Iris pigment epithelial cell (primary cell): ENCODE measurements at regions not wholly inside any gene's neighbourhood (a gene's known extent, or its start where the extent isn't known, plus 50 kb on each side); places are given as distances from the start of the nearest gene placed in this dataset.
"Not testable (repeated sequence)": the region's sequence is repeated elsewhere in the genome, so short reads cannot be mapped to it uniquely, and the experiment has no call there.

Source experiments
- DNase-seq: peaks from one replicate; pipeline ENCODE4 v3.0.0-alpha.2; 2011; ENCODE audit warnings: low read depth

DNA sequence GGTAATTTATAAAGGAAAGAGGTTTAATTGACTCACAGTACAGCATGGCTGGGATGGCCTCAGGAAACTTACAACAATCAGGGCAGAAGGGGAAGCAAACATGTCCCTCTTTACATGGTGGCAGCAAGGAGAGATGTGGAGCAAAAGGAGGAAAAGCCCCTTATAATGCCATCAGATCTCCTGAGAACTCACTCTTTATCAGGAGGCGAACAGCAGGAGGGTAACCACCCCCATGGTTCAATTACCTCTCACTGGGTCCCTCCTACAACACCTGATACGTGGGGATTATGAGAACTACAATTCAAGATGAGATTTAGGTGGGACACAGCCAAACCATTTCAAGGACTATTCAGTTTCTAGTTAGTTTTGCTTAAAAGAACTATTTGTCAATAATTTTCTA lies 453.3 kb downstream of the C12orf50 start:
- DNase-seq: no peak

DNA sequence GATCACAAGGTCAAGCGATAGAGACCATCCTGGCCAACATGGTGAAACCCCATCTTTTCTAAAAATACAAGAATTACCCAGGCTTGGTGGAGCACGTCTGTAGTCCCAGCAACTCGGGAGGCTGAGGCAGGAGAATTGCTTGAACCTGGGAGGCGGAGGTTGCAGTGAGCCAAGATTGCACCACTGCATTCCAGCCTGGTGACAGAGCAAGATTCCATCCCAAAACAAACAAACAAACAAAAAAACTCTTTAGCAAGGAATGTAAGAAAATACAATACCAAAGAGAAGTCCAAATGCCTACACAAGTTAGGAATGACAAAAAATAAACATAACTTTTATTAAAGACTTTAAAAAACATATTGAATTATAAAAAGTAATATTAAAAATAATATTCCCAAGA lies 462.3 kb downstream of the C12orf50 start:
- DNase-seq: not testable (repeated sequence)

DNA sequence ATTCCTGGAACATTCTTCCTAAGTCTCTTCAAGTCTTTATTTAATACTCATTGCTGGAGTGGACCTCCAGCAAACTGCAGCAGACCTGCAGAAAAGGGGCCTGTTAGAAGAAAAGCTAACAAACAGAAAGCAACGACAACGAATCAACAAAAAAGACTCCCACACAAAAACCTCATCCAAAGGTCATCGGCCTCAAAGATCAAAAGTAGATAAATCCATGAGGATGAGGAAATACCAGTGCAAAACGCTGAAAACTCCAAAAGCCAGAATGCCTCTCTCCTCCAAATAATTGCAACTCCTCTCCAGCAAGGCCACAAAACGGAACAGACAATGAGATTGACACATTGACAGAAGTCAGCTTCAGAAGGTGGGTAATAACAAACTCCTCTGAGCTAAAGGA lies 472.2 kb downstream of the C12orf50 start:
- no peak for DNase-seq

DNA sequence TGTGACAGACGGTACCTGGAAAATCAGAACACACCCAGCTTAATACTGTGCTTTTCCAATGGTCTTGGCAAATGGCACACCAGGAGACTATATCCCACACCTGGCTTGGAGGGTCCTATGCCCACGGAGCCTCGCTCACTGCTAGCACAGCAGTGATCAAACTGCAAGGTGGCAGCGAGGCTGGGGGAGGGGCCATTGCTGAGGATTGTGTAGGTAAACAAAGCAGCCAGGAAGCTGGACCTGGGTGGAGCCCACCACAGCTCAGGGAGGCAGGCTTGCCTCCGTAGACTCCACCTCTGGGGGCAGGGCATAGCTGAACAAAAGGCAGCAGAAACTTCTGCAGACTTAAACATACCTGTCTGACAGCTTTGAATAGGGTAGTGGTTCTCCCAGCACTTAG lies 498.0 kb downstream of the C12orf50 start:
- DNase-seq: not testable (repeated sequence)

DNA sequence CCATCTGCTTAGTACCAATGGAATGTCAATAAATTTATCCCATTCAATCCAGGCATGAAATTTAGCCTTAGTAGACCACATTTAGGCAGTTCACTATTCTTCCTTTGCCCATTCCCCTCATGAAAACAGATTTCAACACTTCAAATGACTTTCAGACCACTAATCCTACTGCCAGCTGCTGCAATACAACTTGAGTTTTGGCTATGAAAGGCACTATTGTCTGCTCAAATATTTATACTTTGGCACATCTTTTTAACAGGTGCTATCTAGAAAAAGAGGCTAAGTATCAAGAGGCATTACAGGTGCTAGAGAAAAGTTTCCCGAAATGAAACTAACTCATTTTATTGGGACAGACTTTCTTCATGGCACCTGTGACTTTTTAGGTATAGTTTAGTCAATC lies 499.8 kb downstream of the C12orf50 start:
- no peak for DNase-seq

DNA sequence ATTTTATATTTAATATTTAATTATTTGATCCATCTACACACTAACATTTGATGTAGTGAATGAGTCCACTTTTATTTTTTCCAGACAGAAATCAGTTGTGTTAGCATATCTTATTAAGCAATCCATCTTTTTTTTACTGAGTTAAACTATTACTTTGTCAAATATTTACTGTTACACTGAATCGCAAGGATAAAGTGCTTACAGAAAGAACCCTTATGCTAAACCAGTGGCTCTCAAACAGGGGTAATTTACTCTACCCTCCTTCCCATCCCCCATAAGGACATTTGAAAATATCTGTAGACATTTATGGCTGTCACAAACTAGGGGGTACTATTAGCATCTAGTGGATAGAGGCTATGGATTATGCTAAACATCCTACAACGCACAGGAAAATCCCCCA lies 508.2 kb downstream of the C12orf50 start:
- no peak for DNase-seq

DNA sequence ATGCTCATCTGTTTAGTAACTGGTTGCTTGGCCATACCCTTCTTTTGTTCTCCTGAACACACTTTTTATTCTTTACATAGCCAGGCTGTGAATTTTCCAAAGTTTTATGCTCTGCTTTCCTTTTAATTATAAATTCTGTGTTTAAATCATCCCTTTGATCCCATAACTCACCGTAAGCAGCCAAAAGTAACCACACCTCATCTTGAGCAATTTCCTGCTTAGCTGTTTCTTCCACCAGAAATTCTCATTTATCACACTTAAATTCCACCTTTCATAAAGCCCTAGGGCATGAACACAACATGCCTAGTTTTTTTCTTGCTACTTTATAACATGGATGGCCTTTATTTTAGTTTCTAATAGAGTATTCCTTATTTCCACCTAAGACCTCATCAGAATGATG lies 510.7 kb downstream of the C12orf50 start:
- DNase-seq: peak; percentile 51

DNA sequence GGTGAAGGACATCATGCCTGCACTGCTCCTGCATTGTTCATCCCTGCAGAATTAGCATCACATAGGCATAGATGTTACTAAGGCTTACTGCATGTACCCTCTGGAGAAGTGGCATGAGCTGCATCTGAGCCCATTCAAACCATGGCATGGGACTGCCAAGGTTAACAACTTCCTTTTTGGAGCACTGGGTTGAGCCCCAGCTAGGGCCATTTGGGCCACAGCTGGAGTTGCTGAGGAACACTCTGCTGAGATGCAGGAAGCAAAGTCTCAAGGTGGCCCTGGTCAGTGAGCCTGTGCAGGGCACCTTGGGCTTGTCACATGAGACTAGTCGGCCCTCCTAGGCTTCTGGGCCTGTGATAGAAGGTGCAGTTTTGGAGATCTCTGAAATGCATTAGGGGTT lies 511.2 kb downstream of the C12orf50 start:
- DNase-seq: no peak

DNA sequence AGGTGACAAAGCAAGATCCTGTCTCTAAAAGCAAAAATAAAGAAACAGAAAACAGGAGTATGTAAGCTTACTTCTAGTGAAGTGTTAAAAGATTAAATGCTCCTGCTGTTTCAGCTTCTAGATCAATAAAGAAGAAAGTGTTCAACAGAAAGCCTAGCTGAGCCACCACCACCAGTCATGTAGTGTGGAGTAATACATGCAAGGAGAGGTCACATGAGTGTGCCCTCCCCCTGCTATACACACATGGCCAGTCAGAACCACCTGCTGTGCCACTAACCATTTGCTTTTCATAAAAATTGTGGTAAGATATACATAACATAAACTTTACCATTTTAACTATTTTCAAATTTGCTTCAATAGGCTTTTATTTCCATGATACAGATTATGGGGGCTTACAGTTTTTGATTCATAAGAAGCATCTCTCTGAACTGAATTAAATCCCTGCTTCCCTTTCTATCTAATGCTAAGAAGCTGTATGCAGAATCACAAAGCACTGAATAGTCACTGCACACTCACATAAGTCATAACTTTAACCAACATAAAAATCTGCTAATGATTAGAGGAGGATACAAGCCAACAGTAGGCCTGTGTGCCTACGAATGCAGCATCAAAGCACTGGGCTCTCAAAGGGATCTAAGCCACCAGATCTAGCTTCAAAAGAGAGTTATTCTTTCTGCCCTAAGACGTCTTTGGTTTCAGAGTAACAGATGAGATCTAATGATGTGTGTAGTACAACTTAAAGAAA lies 515.5 kb downstream of the C12orf50 start:
- no peak for DNase-seq

DNA sequence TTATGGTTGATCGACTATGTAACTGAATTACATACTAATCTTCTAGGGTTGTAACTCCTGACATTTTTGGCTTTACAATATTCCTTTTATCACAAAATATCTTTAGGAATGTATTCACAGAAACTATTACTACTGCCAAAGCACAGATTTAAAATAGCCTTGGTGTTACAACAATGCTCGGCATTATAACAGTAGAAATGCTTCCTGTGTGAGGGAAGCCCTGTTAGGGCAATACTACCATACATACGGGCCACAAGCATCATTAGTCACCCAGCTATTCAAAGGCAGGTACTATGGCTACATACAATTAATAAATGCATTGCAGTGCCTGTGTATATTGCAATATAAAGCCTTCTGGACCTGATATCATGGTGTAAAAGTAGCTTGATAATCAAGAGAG lies 517.8 kb downstream of the C12orf50 start:
- peak; percentile 33 for DNase-seq

DNA sequence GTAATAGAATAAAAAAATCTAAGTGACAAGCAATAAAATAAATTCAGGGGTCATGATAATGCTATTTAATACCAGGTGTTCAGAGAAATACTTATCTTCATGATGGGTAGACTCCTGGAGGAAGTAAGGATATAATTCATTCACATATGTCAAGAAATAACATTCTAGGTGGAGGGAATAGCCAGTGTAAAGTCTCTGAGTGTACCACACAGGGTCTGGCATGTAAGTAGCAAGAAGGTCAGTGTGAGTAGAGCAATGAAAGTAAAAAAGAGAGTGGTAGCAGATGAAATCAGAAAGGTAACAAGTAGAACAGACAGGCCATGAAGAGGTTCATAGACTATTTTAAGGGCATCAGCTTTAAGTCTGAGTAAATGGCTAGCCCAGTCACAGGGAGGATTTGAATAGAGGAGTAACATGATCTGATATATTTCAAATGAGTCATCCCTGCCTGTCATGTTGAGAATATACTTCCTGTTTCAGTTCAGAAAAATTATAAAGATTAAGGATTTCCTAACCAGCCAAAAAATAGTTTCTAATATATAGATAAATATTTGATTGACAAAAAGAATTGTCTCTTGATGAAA lies 519.9 kb downstream of the C12orf50 start:
- DNase-seq: peak; percentile 90

DNA sequence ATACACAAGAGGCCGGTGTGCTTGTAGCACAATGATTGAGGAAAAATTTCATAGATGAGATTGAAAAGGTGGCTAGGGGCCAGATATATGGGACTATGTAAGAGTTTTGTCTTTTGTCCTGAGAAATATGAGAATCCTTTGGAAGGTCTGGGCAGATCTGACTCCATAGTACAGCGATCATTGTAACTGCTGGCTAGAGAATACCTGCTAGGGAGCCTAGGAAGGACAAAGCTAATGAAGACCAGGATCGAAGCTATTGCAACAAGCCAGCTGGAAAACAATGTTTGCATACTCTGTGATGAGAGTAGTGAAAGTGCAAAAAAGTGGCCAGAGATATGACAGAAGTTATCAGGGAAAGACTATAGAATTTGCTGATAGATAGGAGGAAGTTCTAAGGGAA lies 537.6 kb downstream of the C12orf50 start:
- no peak for DNase-seq

DNA sequence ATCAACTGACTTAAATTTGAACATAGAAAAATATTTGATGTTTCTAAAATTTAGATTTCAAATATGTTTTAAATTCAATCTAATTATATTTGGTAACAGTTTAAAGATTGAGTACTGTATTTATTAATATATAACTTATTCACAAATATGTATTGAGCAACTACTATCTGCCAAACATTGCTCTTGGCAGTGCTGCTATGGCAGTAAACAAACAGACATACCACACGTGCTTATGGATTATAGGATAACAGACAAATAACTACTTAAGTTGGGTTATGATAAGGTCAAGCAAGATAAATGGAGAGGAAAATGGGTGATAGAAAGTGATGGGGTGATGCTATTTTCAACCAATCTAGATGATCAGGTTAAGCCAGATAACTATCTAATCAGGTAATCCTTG lies 538.1 kb downstream of the C12orf50 start:
- DNase-seq: peak; percentile 76

DNA sequence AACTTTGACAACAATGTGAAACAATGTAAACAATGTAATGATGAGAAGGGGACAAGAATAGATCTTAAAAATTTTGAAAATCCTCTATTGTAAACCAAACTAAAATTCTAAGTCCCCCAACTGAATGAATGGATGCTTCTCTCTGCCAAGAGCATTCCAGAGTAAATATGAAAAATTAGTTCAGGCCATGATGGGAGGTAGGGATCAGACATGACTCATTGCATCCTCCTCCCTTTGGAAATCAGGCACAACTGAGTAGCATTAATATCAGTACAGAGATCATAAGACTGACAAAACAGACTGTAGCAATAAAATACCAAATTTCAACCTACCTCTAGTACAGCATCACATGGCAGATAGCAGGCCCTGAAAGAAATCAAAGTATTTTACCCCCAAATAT lies 559.9 kb downstream of the C12orf50 start:
- peak; percentile 27 for DNase-seq

DNA sequence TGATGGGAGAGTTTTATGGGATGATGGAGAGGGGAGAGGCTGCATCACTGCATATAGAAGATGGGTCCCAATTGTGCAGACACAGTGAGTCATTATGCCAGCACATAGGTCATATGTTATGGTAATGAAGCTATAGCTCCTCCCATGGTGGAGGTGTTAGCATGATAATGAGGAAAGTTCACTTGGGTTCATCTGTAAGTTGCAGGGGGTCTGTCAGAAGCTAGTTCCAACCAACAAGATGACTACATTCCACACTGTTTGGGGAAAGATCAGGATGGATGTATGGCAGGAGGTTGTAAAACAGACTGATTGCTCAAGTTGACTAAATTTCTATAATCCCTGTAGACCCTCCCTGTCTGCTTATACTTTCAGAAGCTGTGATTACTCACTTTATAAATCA lies 561.3 kb downstream of the C12orf50 start:
- DNase-seq: no peak

DNA sequence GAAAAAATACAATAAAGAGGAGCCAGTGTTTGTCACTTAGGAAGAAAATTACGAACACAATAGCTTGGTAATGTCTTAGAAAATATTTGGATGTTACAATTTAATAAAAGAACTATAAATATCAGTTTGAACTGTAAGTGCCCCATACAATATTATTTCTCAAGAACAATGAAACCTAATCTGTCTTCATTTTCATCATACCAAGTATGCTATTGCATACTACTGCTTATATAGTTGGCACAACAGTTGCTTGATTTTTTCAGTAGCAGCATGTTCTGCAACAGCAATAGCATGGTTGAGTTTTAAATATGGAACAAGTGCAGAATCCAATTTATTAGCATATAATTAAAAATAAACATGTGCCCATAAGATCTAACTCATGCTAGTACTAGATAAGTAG lies 564.6 kb downstream of the C12orf50 start:
- DNase-seq: peak; percentile 26

DNA sequence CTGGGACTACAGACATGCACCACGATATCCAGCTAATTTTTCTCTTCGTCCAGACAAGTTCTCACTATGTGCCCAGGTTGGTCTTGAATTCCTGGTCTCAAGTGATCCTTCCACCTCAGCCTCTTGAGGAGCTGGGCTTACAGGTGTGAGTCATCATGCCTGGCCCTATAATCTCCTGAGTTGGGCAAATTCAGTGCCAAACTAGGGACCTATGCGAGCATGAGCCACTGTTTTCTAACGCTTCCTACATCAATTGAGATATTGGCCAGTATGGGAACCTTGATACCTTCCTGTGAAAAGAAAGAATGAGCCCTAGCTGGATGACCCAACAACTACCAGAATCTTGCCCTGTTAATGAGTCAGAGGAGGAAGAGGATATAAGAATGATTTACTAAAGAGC lies 585.2 kb downstream of the C12orf50 start:
- DNase-seq: no peak

DNA sequence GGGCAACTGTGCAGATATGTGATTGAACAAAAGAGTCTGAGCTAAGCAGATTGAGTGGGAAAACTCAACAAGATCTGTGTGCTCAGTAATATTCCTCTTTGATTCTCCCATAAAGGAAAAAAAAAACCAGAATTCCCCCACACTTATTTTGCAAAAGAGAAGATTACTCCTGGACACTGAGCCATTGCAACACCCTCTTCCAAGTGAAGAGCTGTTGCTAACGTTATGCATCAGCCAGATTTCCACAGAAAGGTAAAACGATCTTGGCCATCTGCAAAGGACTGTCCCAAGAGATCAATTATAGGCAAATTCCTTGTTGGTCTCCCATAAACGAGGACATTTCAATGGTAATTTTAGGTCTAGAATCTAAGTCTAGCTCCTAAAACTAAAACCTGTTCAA lies 587.7 kb downstream of the C12orf50 start:
- DNase-seq: peak; percentile 12

DNA sequence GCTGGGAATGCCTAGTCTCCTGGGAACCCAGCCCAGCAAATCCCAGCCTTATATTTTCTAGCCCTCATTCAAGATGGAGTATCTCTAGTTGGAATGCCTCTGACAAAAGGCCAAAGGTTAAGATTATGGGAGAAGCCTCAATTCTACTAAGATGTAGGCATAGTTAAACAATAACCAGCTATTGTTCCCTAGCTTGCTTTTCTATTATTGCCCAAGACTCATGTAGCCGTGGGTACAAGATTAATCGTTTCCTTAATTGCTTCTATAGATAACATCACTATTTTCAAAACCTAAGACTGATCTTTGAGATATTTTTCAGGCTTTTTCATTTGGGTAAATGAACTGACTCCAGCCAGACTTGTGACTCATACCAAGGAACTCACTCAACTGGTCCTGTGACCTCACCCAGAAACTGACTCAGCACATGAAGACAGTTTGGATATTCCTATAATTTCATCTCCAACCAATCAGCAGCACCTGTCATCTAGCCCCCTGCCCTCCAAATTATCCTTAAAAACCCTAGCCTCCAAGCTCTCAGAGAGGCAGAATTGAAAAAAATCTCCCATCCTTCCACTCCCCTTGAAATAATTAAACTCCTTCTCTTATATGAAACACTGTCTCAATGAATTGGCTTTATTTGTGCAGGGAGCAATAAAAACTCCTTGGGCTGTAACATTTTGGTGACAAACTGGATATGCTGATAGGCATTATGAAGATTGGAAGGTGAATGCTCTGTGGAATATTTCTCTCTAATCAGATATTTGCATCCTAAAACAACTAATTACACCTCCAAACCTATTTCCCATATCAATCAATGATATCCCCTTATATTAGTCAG lies 589.0 kb downstream of the C12orf50 start:
- peak; percentile 96 for DNase-seq

DNA sequence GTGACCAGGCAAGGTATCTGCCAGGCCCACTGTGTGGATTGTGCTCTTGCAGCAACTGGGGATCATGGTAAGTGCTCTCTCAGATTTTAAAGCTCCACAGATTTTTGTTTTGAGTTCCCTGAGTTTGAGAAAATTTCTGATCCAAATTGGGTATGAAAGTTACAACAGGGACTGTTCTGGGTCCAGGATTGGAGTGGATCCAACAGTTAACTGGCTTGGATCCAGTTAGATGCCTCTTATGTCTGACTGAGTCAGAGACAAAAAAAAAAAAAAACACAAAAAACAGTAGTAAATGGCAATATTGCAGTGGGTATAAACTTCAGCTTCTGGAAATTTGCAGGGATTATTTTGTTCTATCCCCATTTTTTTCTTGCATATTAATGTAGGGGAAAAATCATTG lies 598.8 kb downstream of the C12orf50 start:
- DNase-seq: no peak

DNA sequence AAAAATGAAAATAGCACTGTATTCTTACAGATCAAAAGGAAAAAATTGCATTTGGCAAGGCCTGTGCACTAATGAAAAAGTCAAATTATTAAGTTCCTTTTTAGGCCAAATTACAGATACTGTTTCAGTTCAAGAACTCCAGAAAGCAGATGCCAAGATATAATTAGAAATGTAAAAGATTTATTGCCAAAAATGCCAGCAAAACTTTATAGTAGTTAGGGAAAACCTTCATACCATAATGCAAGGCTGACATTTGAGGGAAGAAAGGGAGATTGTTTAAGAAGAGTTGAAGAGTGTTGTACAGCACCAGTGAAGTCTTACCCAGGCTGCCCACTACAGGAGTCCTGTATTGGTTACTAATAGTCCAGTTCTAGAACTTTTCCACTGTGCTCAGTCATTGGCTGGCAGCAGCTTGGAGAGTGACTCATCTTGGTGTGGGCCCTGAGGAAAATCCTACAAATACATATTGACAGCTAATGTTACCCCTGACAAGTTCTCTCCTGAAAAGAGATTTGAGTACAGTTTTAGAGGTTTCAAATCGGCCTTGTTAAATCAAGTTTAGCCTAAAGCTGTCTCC lies 600.4 kb downstream of the C12orf50 start:
- DNase-seq: peak; percentile 77

DNA sequence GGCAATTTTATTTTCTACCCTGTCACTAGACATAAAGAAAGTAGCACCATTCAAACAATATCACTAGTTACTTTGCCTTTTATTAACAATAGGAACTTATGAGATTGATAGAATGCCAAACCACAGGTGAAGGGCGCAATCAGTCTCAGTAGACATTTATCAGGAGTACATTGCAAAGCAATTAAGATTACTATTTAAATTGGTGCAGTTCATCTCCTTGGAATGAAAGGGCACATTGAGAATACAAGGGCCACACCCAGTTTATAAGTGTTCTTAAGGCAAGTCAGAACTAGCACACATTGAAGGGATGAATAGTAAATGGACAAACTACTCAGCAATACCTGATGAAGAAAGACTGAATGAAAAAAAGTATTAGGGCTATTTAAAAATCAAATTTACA lies 601.4 kb downstream of the C12orf50 start:
- DNase-seq: no peak
